Activated CD4-positive, alpha-beta T cell treated with anti-CD3 and anti-CD28 coated beads for 48 hours (primary cell): ENCODE measurements at regions not wholly inside any gene's neighbourhood (a gene's known extent, or its start where the extent isn't known, plus 50 kb on each side); places are given as distances from the start of the nearest gene placed in this dataset.
"Not testable (repeated sequence)": the region's sequence is repeated elsewhere in the genome, so short reads cannot be mapped to it uniquely, and the experiment has no call there.

Experiments
- DNase-seq: peaks from one replicate; pipeline ENCODE4 v3.0.0-alpha.2; 2020

GRCh38 chrX:148080593-148080992, 99.5 kb downstream of the FMR1NB start:
- no peak for DNase-seq

- no peak for DNase-seq
These were observed 103.5 kb downstream of the FMR1NB start for GRCh38 chrX:148084611-148085010.

GRCh38 chrX:148120151-148120550, 139.0 kb downstream of the FMR1NB start:
- no peak for DNase-seq

DNA sequence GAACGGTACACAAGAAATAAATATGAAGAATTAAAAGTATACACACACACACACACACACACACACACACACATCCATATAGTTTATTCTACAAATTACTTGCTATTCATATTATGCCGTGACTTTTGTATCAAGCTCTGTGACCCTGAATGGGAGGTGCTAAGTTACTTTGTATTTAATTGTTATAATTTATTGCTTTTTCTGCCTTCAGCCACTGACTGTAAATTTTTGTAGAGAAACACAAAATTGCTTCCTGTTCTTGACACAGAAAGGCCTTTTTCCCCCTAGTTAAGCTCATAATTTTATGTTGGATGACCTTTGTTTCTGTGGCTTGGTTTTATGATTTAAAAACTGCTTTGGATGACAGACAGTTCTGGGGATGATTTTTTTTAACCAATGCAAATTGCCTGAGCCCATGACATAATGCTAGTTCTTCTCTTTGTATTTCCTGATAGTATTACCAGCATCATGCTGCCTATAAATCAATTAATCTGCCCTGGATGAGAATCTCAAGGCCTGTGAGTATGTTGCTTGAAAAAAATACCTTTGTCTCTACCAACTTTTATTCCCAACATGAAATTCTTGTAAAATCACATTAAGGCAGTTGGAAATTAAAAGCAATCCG, 140.0 kb downstream of the FMR1NB start:
- no peak for DNase-seq

DNA sequence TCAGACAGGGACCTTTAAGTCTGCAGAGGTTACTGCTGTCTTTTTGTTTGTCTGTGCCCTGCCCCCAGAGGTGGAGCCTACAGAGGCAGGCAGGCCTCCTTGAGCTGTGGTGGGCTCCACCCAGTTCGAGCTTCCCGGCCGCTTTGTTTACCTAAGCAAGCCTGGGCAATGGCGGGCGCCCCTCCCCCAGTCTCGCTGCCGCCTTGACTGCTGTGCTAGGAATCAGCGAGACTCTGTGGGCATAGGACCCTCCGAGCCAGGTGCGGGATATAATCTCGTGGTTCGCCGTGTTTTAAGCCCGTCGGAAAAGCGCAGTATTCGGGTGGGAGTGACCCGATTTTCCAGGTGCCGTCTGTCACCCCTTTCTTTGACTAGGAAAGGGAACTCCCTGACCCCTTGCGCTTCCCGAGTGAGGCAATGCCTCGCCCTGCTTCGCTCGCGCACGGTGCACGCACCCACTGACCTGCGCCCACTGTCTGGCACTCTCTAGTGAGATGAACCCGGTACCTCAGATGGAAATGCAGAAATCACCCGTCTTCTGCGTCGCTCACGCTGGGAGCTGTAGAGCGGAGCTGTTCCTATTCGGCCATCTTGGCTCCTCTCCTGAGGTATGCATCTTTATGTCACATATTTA, 147.9 kb downstream of the FMR1NB start:
- DNase-seq: not testable (repeated sequence)

- no peak for DNase-seq
These were observed 152.1 kb downstream of the FMR1NB start for GRCh38 chrX:148133105-148133725.

DNA sequence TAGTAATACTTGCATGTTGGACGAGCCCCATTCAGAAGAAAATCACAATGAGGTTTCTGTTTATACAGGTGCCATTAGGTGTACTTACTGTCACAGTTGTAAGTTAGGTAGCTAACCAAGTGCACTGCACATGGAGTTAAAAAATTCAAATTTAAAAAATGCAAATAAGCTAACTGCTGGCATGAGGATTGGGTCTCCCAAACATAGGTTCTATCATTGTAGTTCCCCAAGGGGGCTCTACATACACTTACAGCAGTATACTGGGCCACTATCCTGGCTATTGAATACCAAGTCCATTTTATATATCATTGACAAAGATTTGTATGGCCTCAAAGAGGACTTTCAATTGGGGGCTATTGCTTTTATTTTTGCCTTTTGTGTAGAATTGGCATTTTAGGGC, 153.4 kb downstream of the FMR1NB start:
- no peak for DNase-seq

DNA sequence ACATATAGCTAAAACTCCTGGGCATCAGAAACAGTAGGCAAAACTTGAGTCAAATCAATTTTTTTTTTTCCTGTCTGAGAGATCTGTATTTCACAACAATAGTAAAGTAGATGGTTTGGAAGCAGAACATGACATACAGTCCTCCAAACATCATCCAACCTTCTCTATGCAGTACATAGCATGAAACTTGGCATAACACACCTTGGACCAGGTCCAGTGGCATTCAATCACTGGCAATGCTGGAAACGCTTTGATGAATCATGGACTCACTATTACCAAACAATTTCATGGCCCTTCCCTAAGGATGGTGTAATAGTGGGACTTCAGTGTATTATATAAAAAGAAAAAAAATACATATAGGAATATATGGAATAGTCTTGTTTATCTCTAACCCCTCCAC, 154.6 kb downstream of the FMR1NB start:
- DNase-seq: no peak

DNA sequence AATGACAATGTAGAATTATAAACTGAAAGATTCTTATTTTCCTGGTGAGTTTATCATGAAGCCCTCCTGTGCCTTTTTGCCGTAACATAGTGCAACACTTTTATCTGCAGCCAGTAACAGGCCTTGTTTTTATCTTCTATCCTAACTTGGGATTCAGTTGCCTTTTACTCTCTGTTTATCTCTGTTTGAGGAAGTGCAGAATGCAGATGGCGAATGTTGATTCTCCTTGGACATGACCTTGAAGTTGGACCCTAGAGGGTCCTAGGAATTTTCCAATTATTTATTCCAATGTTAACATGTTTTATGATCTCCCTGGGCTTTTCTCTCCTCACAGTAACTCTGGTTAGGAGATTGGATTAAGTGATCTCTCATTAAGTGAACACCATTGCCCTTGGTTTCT, 165.0 kb downstream of the FMR1NB start:
- no peak for DNase-seq

- no peak for DNase-seq
These were observed 175.8 kb downstream of the FMR1NB start for GRCh38 chrX:148156986-148157385.

DNA sequence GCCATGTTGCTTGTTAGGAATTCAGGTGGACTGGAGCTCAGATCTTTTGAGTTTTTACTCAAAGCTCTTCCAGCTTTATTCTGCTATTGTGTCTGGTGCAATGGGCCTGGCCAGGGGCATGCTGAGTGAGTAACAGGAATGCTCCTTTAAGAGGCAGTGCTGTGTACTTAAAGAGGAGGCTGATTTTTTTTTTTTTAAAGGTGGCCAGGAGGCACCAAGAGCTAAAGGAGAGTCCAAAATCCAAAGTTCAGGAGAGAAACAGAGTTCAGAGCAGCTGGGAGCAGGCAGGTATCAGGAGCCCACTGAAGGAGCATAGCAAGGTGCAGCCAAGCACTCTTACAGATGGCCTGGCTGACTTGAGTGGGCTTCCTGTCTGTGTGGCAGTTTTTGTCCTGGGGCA, 178.7 kb downstream of the FMR1NB start:
- DNase-seq: no peak

DNA sequence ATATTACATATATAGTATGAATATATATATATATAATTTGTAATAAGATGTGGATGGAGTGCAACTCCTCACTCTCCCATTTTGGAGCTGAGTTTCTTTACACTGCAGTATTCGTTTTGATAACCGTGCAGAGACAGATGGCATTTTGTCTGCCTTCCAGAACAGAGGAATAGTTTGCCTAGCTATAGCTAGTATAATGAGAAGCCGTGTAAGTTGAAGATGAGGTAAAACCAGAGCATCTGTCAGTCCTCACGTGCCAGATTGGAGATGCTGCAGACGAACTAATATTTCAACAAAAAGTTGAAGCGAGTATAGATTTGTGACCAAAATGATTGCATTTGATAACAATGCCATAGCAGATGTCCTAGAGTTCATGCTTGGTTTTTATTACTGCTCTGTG, 180.6 kb downstream of the FMR1NB start:
- no peak for DNase-seq

DNA sequence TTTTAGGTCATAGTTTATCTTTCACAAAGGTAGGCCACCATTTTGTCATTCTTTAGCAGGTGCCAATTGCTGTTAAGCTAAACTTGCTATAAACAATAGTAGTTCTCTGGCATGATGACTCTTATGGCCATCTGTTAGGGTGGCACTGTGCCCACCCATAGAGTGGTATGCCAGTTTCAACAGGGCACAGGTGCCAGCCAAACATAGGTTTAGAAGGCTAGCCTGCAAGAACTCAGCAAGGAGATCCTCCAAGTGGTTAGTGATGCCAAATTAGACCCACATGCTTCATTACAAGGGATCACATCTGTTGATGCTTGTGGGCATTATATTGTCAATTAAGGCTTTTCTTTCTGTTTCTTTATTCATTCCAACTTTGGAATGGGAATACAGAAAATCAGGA, 204.5 kb downstream of the FMR1NB start:
- DNase-seq: no peak

DNA sequence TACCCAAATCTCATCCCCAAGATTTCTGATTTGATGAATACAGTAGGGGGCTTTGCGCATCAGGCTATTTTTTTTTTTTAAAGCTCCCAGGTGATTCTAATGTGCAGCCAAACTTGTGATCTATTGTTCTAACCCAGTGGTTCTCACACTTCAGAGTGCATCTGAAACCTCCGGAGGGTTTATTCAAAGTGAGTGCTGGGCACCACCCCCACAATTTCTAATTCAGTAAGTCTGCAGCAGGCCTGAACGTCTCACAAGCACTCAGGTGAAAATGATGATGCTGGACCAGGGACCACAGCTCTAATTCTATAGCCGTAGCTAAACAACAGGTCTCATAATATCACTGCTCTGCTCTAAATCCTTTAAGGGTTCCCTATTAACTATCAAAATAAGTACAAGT, 211.4 kb downstream of the FMR1NB start:
- DNase-seq: no peak

- no peak for DNase-seq
These were observed 212.6 kb downstream of the FMR1NB start for GRCh38 chrX:148193759-148194158.

- no peak for DNase-seq
These were observed 222.4 kb downstream of the FMR1NB start for GRCh38 chrX:148203531-148203930.

DNA sequence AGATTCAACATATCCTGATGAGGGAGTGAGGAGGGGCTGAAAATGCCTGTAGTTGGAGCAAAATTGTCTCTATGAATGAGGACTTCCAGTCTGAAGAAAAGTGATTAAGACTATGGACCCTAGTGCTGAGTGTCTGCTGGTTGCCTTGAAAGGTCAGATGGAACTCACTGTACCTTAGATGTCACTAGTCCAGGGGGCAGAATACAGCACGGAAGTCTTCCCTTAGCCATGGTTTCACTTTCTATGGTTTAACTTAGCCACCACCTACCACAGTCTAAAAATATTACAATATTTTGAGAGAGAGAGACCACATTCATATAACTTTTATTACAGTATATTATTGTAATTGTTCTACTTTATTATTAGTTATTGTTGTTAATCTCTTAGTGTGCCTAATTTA, 223.1 kb downstream of the FMR1NB start:
- DNase-seq: no peak

DNA sequence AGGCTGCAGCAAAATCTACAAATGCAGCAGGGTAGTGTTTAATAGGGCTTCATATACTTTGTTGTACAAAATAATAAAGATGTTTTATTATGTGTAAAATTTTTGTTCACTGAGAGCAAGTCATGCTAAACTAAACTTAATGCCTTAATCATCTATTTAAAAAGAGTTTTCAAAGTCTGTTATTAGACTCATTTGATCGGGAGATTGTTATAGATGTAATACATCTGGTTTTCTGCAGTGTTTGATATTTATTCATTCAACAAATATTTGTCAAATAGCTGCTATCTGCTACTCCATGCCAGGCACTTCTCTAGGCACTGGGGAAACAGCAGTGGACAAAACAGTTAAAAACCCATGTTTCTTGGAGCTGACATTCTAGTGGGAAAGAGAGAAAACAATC, 233.6 kb downstream of the FMR1NB start:
- DNase-seq: no peak

- DNase-seq: no peak
These were observed 234.6 kb downstream of the FMR1NB start for GRCh38 chrX:148215726-148216125.

GRCh38 chrX:148223361-148223760, 242.2 kb downstream of the FMR1NB start:
- DNase-seq: no peak

DNA sequence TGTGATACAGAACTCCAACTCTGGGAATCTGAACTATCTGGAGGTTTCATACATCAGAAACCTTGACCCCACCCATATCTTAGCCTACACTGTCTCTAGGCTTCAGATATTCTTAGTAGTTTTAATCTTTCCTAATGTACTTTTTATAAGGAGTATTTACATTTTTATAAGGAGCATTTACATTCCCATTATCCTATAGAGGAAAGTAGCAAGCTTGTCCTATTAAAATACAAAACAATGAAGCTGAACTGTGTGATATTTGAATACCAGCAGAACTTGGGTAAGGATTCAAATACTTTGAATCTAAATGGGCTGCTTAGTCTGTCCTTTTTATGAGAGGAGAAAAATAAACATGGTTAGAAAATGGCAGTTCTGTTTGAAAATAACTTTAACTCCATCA, 247.4 kb downstream of the FMR1NB start:
- no peak for DNase-seq

GRCh38 chrX:148229801-148230303, 248.7 kb downstream of the FMR1NB start:
- no peak for DNase-seq

- no peak for DNase-seq
These were observed 240.4 kb upstream of the AFF2 start for GRCh38 chrX:148259990-148260389.

GRCh38 chrX:148265829-148266228, 234.6 kb upstream of the AFF2 start:
- no peak for DNase-seq

DNA sequence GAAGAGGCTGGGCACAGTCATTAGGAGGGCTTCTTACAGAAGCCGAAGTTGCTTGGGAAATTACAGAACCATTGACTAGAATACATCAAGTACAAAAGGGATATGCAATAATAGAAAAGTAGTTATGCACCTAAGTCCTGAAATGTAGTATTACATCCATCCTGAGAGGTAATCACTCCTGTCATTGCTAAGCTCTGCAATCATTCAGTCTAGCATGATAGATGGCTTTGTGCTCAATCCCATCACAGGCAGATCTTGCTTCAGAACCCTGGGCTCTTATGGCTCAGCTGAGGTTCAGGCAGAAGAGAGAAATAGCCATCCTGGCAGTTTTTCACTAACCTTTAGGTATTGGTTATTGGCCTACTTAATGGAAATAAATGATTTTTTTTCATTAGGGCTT, 231.7 kb upstream of the AFF2 start:
- no peak for DNase-seq
